ENCODE measurements at regions not wholly inside any gene's neighbourhood (a gene's known extent, or its start where the extent isn't known, plus 50 kb on each side); places are given as distances from the start of the nearest gene placed in this dataset.

- TF ChIP-seq CTCF (IDR thresholded peaks at IDR 0.05 in 4 of 5, conservative IDR thresholded peaks at IDR 0.05 in 1 of 5): no peak
- TF ChIP-seq POLR2A (IDR thresholded peaks at IDR 0.05): no peak
Observed at GRCh38 chr1:11413986-11414391, 65.0 kb upstream of the DISP3 start.
